Upper lobe of left lung (tissue), 4 donors: ENCODE measurements at regions not wholly inside any gene's neighbourhood (a gene's known extent, or its start where the extent isn't known, plus 50 kb on each side); places are given as distances from the start of the nearest gene placed in this dataset.

Experiments used
- POLR2A ChIP-seq, 4 donors: fragments of 450-650 bp; IDR thresholded peaks; one replicate each; pipeline ENCODE4 v1.5.1; 2016 to 2017; ENCODE audit warnings: antibody characterized with exemption in 4 of 4, mild to moderate bottlenecking in 2 of 4
- POLR2AphosphoS5 ChIP-seq, 2 donors: sonication (generic); formaldehyde crosslinking; IDR thresholded peaks; one replicate each; pipeline ENCODE4 v1.5.1; 2017; ENCODE audit warnings: antibody characterized with exemption in 2 of 2
- TF ChIP-seq, protein P1 (sequence below), 6 experiments: fragments of 450-650 bp in 4 of 6; fragments of 200-600 bp in 2 of 6; sonication (generic) in 2 of 6; IDR thresholded peaks; one replicate each; pipeline ENCODE4 v1.5.1; 2016 to 2019; ENCODE audit warnings: antibody characterized with exemption in 6 of 6

DNA sequence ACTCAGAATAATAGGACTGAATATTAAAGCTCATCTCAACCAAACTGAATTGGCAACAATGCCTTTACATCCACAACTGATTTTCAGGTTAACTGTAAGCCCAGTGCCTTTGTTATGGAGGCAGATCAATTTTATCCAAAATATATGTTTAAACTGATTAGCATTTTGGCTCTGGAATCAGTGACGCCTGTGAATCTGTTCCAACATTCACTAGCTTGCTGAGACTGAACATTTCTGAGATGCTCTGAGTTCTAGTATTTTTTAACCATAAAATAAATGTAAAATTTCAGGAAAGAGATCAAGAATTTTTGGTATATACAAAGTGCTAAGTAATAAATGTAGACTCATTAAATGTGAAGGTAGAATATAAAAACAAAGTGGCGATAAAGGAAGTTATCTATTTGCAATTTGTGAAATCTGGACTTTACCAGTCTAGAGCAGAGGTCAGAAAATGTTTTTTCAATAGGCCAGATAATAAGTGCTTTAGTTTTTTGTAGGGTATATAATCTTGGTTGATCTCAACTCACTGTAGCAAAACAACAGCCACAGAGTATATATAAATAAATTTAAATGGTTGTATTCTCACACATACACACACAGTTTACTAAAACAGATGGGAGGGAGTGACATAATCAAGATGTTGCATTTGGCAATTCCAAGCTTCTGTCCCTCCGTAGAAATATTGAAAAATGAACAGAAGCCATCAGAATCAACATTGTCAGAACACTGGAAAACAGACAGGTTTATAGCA, 560.3 kb downstream of the ZWINT start:
- TF ChIP-seq POLR2A (IDR thresholded peaks at IDR 0.05), result no peak
- TF ChIP-seq, protein P1, sequence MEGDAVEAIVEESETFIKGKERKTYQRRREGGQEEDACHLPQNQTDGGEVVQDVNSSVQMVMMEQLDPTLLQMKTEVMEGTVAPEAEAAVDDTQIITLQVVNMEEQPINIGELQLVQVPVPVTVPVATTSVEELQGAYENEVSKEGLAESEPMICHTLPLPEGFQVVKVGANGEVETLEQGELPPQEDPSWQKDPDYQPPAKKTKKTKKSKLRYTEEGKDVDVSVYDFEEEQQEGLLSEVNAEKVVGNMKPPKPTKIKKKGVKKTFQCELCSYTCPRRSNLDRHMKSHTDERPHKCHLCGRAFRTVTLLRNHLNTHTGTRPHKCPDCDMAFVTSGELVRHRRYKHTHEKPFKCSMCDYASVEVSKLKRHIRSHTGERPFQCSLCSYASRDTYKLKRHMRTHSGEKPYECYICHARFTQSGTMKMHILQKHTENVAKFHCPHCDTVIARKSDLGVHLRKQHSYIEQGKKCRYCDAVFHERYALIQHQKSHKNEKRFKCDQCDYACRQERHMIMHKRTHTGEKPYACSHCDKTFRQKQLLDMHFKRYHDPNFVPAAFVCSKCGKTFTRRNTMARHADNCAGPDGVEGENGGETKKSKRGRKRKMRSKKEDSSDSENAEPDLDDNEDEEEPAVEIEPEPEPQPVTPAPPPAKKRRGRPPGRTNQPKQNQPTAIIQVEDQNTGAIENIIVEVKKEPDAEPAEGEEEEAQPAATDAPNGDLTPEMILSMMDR (IDR thresholded peaks at IDR 0.05), result no peak
- TF ChIP-seq POLR2AphosphoS5 (IDR thresholded peaks at IDR 0.05), result no peak
